ENCODE measurements at regions not wholly inside any gene's neighbourhood (a gene's known extent, or its start where the extent isn't known, plus 50 kb on each side); places are given as distances from the start of the nearest gene placed in this dataset.

DNA sequence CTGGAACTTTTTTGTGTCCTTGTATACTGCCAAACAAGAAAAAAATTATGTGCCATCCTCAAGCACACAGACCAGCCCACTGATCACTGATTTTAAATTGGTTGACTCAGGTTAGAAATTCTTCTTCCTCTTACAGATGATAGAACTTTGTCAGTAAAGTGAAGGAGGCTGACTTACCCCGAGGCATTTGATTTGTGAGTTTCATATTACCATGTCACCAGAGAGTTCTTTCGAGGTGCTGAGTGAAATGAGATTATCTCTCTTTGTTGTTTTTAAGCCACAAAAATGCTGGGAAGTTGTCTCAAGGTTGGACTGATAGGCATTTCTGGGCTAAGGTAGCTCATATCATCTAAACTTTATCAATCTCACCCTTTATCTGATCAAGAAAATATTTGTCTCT lies 78.8 kb upstream of the FAM180A start:
- no peak for DNase-seq

DNA sequence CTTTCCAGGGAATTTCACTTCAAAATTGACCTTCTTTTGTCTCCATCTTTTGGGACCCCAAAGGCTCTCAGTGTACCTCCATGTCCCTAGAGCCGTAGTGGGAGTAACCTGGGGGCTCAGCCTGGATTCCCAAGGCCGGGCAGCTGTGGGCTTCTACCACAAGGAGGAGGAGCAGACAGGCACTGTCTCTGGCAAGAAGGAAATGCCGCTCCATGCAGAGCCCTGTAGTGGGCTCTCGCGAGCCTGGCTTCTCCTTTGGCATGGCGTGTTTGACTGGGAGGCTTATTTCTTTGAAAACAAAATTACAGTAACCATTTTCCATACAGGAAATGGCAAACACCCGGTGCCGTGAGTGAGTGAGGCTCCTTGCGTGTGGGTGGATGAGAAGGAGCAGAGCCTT lies 76.8 kb upstream of the FAM180A start:
- DNase-seq, result no peak

- DNase-seq, result no peak
Observed at GRCh38 chr7:135822376-135822775, 73.8 kb upstream of the FAM180A start.

DNA sequence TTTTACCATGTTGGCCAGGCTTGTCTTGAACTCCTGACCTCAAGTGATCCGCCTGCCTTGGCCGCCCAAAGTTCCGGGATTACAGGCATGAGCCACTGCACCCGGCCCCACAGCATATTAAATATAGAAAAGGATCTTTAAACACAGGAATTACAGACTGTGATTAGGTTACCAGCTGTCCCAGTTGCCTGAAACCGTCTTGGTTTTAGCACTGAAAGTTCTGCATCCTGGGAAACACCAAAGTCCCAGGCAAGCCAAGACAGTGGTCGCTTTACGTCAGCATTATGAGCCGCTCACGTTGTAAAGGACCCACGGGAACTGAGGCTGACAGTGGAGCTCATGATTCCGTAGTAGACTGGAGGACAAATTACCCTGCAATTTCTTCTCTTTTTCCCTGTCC lies 69.0 kb upstream of the FAM180A start:
- no peak for DNase-seq

- no peak for DNase-seq
Observed at GRCh38 chr7:135815033-135815432, 66.4 kb upstream of the FAM180A start.

- DNase-seq, result no peak
Observed at GRCh38 chr7:135812148-135812547, 63.5 kb upstream of the FAM180A start.

GRCh38 chr7:135811506-135811905 lies 62.9 kb upstream of the FAM180A start:
- DNase-seq, result no peak

GRCh38 chr7:135808206-135808605 lies 59.6 kb upstream of the FAM180A start:
- peak; percentile 16 for DNase-seq

GRCh38 chr7:135803143-135803542 lies 54.5 kb upstream of the FAM180A start:
- no peak for DNase-seq

GRCh38 chr7:135802697-135803096 lies 54.1 kb upstream of the FAM180A start:
- no peak for DNase-seq

DNA sequence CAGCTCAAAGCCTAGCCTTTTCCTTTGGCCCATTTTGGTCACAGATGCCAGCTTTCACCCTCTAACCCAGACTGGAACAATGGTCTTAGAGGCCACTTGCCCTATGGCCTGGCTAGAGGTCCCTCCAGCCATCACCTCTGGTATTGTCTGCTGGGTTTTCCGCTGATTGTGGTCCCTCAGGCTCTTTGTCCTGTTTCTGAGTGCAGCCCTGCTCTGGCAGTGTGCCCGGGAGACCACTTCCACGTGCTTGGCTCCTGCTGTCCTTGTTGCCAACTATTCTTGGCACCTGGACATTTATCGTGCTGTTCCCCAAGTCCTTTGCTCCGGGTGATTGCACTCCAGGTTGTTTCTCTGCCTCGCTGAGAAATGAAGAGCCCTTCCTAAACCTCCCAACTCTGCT lies 53.3 kb upstream of the FAM180A start:
- peak; percentile 89 for DNase-seq

DNA sequence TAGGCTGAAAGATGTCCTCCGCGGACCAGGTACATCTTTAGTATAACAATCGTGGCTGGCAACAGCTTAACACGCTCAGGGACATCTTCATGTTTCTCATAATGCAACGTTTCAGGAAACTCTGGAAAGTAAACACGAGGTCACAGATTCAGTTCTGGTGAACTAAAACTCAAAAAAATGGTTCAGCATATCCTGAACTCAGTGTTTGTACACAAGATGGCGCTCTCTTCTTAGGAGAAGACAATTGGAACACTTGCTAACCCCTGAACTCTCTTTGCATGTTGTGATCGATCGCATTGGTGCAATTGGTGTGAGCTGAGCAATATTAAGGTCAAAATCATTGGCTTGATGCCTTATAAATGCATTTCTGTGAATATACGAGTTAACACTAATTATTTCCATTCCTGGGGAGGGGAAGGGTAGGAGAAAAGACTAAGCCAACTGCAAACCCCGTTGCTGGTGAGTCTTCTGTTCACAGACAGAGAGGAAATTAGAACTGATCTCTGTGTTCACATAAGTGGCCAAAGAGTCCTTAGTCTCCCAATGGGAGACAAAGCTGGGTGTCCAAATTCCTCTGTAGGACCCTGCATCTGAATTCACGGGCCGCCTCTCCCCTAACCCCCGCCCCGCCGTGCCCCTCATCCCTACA lies 52.6 kb upstream of the FAM180A start:
- DNase-seq, result peak; percentile 76

DNA sequence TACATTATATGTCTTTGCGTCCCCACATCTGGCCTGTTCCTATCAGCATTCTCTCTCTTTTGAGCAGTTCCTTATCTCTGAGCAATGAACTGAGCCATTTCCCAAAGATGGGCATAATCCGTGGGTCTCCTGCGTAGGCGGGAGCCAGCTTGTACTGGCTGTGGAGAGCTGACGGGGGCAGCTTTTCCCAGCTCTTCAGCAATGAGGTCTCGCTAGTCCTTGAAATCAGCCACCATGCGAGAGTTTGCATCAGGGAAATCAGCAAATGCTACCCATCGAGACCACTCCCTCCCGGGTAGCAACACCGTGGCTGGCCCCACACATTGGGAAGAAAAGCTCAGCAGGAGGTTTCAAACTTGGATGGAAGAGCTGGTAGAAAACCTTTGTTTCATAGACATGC lies 51.9 kb upstream of the FAM180A start:
- no peak for DNase-seq

- no peak for DNase-seq
Observed at GRCh38 chr7:135799881-135800280, 51.3 kb upstream of the FAM180A start.

All from NCI-H2029 (cell line).